ENCODE measurements at regions not wholly inside any gene's neighbourhood (a gene's known extent, or its start where the extent isn't known, plus 50 kb on each side); places are given as distances from the start of the nearest gene placed in this dataset.

DNA sequence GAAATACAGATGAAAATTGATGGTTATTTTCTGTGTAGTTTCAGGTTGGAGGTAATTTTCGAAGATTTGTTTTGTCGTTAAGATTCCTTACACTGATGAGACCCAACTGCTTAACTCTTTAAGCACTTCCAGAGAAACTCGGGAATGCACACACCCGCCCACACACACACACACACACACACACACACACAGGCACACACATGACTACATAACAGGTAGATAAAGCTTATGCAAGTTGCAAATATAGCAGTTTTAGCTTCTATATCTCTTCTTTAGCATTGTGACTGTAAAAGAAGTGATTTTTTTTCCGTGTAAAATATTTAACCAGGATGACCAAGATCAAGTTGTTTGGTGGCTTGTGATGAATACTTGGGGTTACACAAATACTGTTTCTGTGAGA, 294.9 kb upstream of the NR2F2 start:
- TF ChIP-seq, protein P1, sequence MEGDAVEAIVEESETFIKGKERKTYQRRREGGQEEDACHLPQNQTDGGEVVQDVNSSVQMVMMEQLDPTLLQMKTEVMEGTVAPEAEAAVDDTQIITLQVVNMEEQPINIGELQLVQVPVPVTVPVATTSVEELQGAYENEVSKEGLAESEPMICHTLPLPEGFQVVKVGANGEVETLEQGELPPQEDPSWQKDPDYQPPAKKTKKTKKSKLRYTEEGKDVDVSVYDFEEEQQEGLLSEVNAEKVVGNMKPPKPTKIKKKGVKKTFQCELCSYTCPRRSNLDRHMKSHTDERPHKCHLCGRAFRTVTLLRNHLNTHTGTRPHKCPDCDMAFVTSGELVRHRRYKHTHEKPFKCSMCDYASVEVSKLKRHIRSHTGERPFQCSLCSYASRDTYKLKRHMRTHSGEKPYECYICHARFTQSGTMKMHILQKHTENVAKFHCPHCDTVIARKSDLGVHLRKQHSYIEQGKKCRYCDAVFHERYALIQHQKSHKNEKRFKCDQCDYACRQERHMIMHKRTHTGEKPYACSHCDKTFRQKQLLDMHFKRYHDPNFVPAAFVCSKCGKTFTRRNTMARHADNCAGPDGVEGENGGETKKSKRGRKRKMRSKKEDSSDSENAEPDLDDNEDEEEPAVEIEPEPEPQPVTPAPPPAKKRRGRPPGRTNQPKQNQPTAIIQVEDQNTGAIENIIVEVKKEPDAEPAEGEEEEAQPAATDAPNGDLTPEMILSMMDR (IDR thresholded peaks at IDR 0.05; ENCODE audit: low read depth, low read length, poor library complexity, severe bottlenecking), result no peak
- no peak for TF ChIP-seq EZH2phosphoT487 (IDR thresholded peaks at IDR 0.05; ENCODE audit: borderline replicate concordance, low read length)

DNA sequence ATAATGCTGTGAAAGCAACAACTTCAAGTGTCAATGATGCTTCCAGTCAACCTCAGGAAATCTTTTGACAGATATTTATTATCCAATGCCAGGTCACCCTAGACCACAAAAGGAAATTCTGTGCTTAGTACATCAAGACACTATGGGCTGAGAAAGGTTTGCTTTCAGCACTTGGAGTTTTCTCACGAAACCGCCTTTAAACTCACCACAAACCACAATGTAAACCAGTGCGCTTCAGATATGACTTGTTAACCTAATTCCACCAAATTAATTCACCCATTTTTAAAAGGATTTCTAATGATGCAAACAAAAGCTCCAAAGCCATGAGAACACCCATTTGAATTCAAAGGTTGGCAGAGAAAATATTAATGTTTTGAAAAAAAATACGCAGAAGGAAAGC, 292.9 kb upstream of the NR2F2 start:
- no peak overlapping the region for H3K4me2 ChIP-seq (ENCODE audit: low read length)

More for the DNA sequence above, 294.9 kb upstream of the NR2F2 start:
- no peaks in the 10 kb centered on the region for H3K27me3 ChIP-seq (ENCODE audit: control insufficient read depth, low read length)
- no peak overlapping the region for H3K4me3 ChIP-seq (ENCODE audit: low read length)
- no peaks in the 10 kb centered on the region; the same call in 1 of the 2 replicates for H3K9me3 ChIP-seq (ENCODE audit: control insufficient read depth, insufficient read depth, low read length)
- no peaks in the 10 kb centered on the region for H3K9me2 ChIP-seq (replicated peaks; ENCODE audit: control insufficient read depth, low read length)
- no peaks in the 10 kb centered on the region for H3K36me3 ChIP-seq (ENCODE audit: control insufficient read depth, low read length)
- no peaks in the 10 kb centered on the region for H3F3A ChIP-seq (ENCODE audit: control insufficient read depth, insufficient read depth)
- H3K4me1 ChIP-seq (ENCODE audit: control insufficient read depth, low read length), result no peaks in the 10 kb centered on the region
- no peaks in the 10 kb centered on the region for H3K79me2 ChIP-seq (ENCODE audit: control insufficient read depth, low read length)
- no peaks in the 10 kb centered on the region for H4K20me1 ChIP-seq (ENCODE audit: control insufficient read depth, insufficient read depth, low read depth, low read length)
- H3K27ac ChIP-seq (ENCODE audit: low read depth, low read length), result no peak overlapping the region
- no peak overlapping the region for H3K4me2 ChIP-seq (ENCODE audit: low read length)

DNA sequence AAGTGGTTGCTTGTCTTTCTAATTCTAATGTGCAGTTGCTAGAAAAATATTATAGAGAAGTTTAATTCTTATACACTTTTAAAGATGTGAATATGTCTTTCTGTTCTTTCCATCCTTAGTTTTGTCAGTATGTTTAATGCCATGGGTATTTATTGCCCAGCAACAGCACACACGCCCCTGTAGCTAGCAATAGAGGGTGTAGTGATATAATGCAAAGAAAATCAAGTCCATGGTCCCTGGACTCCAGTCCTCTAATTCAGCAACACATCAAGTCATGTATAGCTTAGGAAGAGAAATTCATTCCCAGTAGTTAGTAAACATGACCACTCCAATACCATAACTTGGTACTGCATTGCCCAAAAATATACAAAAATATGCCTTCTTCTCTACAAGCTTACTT, 292.4 kb upstream of the NR2F2 start:
- no peak overlapping the region for H3K4me2 ChIP-seq (ENCODE audit: low read length)
- no peaks in the 10 kb centered on the region for H3F3A ChIP-seq (ENCODE audit: control insufficient read depth, insufficient read depth)
- no peaks in the 10 kb centered on the region for H3K27me3 ChIP-seq (ENCODE audit: control insufficient read depth, low read length)

More for the DNA sequence above, 292.9 kb upstream of the NR2F2 start:
- Histone ChIP-seq H3F3A (ENCODE audit: control insufficient read depth, insufficient read depth) (no peaks in the 10 kb centered on the region), H3K9me2 (replicated peaks; ENCODE audit: control insufficient read depth, low read length) (no peaks in the 10 kb centered on the region), H3K4me3 (ENCODE audit: low read length) (no peak overlapping the region), H3K27me3 (ENCODE audit: control insufficient read depth, low read length) (no peaks in the 10 kb centered on the region), H3K4me1 (ENCODE audit: control insufficient read depth, low read length) (no peaks in the 10 kb centered on the region), H3K27ac (ENCODE audit: low read depth, low read length) (no peak overlapping the region), H3K79me2 (ENCODE audit: control insufficient read depth, low read length) (no peaks in the 10 kb centered on the region), H4K20me1 (ENCODE audit: control insufficient read depth, insufficient read depth, low read depth, low read length) (no peaks in the 10 kb centered on the region), H3K9me3 (ENCODE audit: control insufficient read depth, insufficient read depth, low read length) (no peaks in the 10 kb centered on the region; the same call in 1 of the 2 replicates), H3K36me3 (ENCODE audit: control insufficient read depth, low read length) (no peaks in the 10 kb centered on the region)
- TF ChIP-seq EZH2phosphoT487 (IDR thresholded peaks at IDR 0.05; ENCODE audit: borderline replicate concordance, low read length), result no peak
- TF ChIP-seq, protein P1 (IDR thresholded peaks at IDR 0.05; ENCODE audit: low read depth, low read length, poor library complexity, severe bottlenecking), result no peak

More for the DNA sequence above, 292.4 kb upstream of the NR2F2 start:
- Histone ChIP-seq H3K36me3 (ENCODE audit: control insufficient read depth, low read length) (no peaks in the 10 kb centered on the region), H3K4me3 (ENCODE audit: low read length) (no peak overlapping the region), H3K9me3 (ENCODE audit: control insufficient read depth, insufficient read depth, low read length) (no peaks in the 10 kb centered on the region; the same call in 1 of the 2 replicates), H3K9me2 (replicated peaks; ENCODE audit: control insufficient read depth, low read length) (no peaks in the 10 kb centered on the region), H3K79me2 (ENCODE audit: control insufficient read depth, low read length) (no peaks in the 10 kb centered on the region), H3K4me1 (ENCODE audit: control insufficient read depth, low read length) (no peaks in the 10 kb centered on the region), H4K20me1 (ENCODE audit: control insufficient read depth, insufficient read depth, low read depth, low read length) (no peaks in the 10 kb centered on the region), H3K27ac (ENCODE audit: low read depth, low read length) (no peak overlapping the region)
- TF ChIP-seq, protein P1 (IDR thresholded peaks at IDR 0.05; ENCODE audit: low read depth, low read length, poor library complexity, severe bottlenecking), result no peak
- no peak for TF ChIP-seq EZH2phosphoT487 (IDR thresholded peaks at IDR 0.05; ENCODE audit: borderline replicate concordance, low read length)

Measured in DOHH2 (cell line).